ENCODE measurements at regions not wholly inside any gene's neighbourhood (a gene's known extent, or its start where the extent isn't known, plus 50 kb on each side); places are given as distances from the start of the nearest gene placed in this dataset.

GRCh38 chr21:41048145-41048544, 119.8 kb upstream of the BACE2 start:
- Histone ChIP-seq H4K8ac (replicated peaks; ENCODE audit: insufficient read length, low read depth, low read length) (no peak overlapping the region), H2AK5ac (ENCODE audit: insufficient read length, low read length) (no peak overlapping the region), H3K4me1 (ENCODE audit: insufficient read depth, low read length) (no peaks in the 10 kb centered on the region), H4K5ac (ENCODE audit: insufficient read length, low read depth, low read length) (no peak overlapping the region), H3K4me2 (ENCODE audit: insufficient read depth, insufficient read length, low read length) (no peak overlapping the region), H3T11ph (ENCODE audit: low read length) (no peak overlapping the region), H4K20me1 (ENCODE audit: control insufficient read depth, insufficient read depth, insufficient read length) (no peaks in the 10 kb centered on the region), H4K91ac (ENCODE audit: insufficient read length, low read depth, low read length) (no peak overlapping the region), H2BK120ac (ENCODE audit: low read depth, low read length, poor library complexity, severe bottlenecking) (no peak overlapping the region), H3K79me1 (ENCODE audit: insufficient read depth, low read depth, low read length, poor library complexity, severe bottlenecking) (no peaks in the 10 kb centered on the region), H3K9ac (ENCODE audit: extremely low read depth, insufficient read length, low read length) (no peak overlapping the region), H2BK5ac (ENCODE audit: insufficient read length, low read length) (no peak overlapping the region), H3K27me3 (ENCODE audit: insufficient read depth, low read length) (no peaks in the 10 kb centered on the region), H3K27ac (ENCODE audit: insufficient read length, low read depth, low read length) (no peak overlapping the region), H2BK12ac (ENCODE audit: insufficient read length, low read depth, low read length) (no peak overlapping the region), H3K9me3 (ENCODE audit: control insufficient read depth, low read depth, low read length) (no peaks in the 10 kb centered on the region), H3K23ac (ENCODE audit: insufficient read length, low read depth, low read length) (no peak overlapping the region), H3K79me2 (ENCODE audit: insufficient read depth, low read length) (no peaks in the 10 kb centered on the region), H3K14ac (ENCODE audit: insufficient read depth, low read length) (no peak overlapping the region), H2AFZ (ENCODE audit: low read length) (no peak overlapping the region), H3K18ac (ENCODE audit: insufficient read length, low read depth, low read length) (no peak overlapping the region), H2BK15ac (ENCODE audit: low read depth, low read length) (no peak overlapping the region), H3K23me2 (ENCODE audit: insufficient read length, low read depth, low read length, poor library complexity, severe bottlenecking) (no peaks in the 10 kb centered on the region), H3K4ac (ENCODE audit: low read depth, low read length) (no peak overlapping the region), H2BK20ac (ENCODE audit: low read depth, low read length, poor library complexity, severe bottlenecking) (no peak overlapping the region), H3K56ac (ENCODE audit: insufficient read length, low read depth, low read length) (no peak overlapping the region)
- WGBS (ENCODE audit: extremely low coverage, insufficient read length, low lambda C conversion rate): no CpG with 5 or more reads among the region's 1 CpG
- no peak for TF ChIP-seq CTCF (conservative IDR thresholded peaks at IDR 0.05)
- Mint-ChIP-seq H3K4me1 (peaks cover 10% of the 10 kb centered on the region in 2 experiments), H3K9me3 (no peaks in the 10 kb centered on the region), H3K27ac (no peak overlapping the region), H3K36me3 (ENCODE audit: insufficient read depth in 1 of 3, low read depth in 3 of 3) (no peaks in the 10 kb centered on the region), H3K27me3 (ENCODE audit: low read depth) (peaks cover 1% of the 10 kb centered on the region), H3K4me3 (no peak overlapping the region)
- DNase-seq: no peak

Data from H9 (cell line).